Endodermal cell (in vitro differentiated cells): ENCODE measurements at regions not wholly inside any gene's neighbourhood (a gene's known extent, or its start where the extent isn't known, plus 50 kb on each side); places are given as distances from the start of the nearest gene placed in this dataset.

ENCODE experiments used
- DNase-seq: peaks from one replicate; pipeline ENCODE4 v3.0.0-alpha.2; 2017
- H3K27ac ChIP-seq: 2 replicates; pipeline ENCODE4 v1.5.1; 2013; ENCODE audit warnings: mild to moderate bottlenecking, low read depth, low read length, moderate library complexity
- H3K27me3 ChIP-seq: 2 replicates; pipeline ENCODE4 v1.6.1; 2013; ENCODE audit warnings: mild to moderate bottlenecking, low read length, moderate library complexity; ENCODE audit not compliant: insufficient read depth, control insufficient read depth, poor library complexity, severe bottlenecking
- H3K36me3 ChIP-seq: 2 replicates; pipeline ENCODE4 v1.7.0; 2013; ENCODE audit warnings: mild to moderate bottlenecking, low read length, moderate library complexity; ENCODE audit not compliant: control insufficient read depth, insufficient read depth
- H3K4me1 ChIP-seq: one replicate; pipeline ENCODE4 v1.7.0; 2013; ENCODE audit warnings: low read length; ENCODE audit not compliant: control insufficient read depth, insufficient read depth
- H3K4me3 ChIP-seq: 2 replicates; pipeline ENCODE4 v1.5.1; 2013; ENCODE audit warnings: mild to moderate bottlenecking, low read length, moderate library complexity
- H3K9ac ChIP-seq: 2 replicates; pipeline ENCODE4 v1.6.1; 2013; ENCODE audit warnings: mild to moderate bottlenecking, low read length, moderate library complexity; ENCODE audit not compliant: poor library complexity, severe bottlenecking; ENCODE audit errors: extremely low read depth
- H3K9me3 ChIP-seq: 2 replicates; pipeline ENCODE4 v1.6.1; 2013; ENCODE audit warnings: mild to moderate bottlenecking, low read length, moderate library complexity; ENCODE audit not compliant: control insufficient read depth
- H3K27ac Mint-ChIP-seq: 2 replicates; pipeline ENCODE4 v1.8.0; 2020; ENCODE audit warnings: mixed read lengths
- H3K27me3 Mint-ChIP-seq: 2 replicates; pipeline ENCODE4 v1.8.0; 2021; ENCODE audit warnings: mild to moderate bottlenecking, mixed read lengths; ENCODE audit not compliant: insufficient read depth
- H3K36me3 Mint-ChIP-seq: 2 replicates; pipeline ENCODE4 v1.8.0; 2020; ENCODE audit warnings: low read depth, mixed read lengths
- H3K4me1 Mint-ChIP-seq: 2 replicates; pipeline ENCODE4 v1.8.0; 2020; ENCODE audit warnings: mixed read lengths
- H3K4me3 Mint-ChIP-seq: 2 replicates; pipeline ENCODE4 v1.8.0; 2020; ENCODE audit warnings: mild to moderate bottlenecking, moderate library complexity, mixed read lengths
- H3K9me3 Mint-ChIP-seq: 2 replicates; pipeline ENCODE4 v1.8.0; 2020; ENCODE audit warnings: mild to moderate bottlenecking, mixed read lengths
- CTCF ChIP-seq: fragments of 200-600 bp; sonication (generic); conservative IDR thresholded peaks from 2 replicates; pipeline ENCODE4 v1.5.0; 2021; ENCODE audit warnings: antibody characterized with exemption, mild to moderate bottlenecking
- WGBS, 2 experiments: methylation state at CpG; one replicate each; pipeline versions ENCODE4 v1.1.5 to v1.1.7; 2013; ENCODE audit warnings: missing lambda C conversion rate in 2 of 2, mixed read lengths in 1 of 2; ENCODE audit not compliant: insufficient coverage in 1 of 2, insufficient read length in 1 of 2; 5-methylcytosine and 5-hydroxymethylcytosine counted together

- Mint-ChIP-seq H3K9me3 (no peaks in the 10 kb centered on the region), H3K27me3 (no peaks in the 10 kb centered on the region), H3K27ac (no peak overlapping the region), H3K4me1 (peaks cover 15% of the 10 kb centered on the region), H3K4me3 (no peak overlapping the region), H3K36me3 (no peaks in the 10 kb centered on the region)
- H3K36me3 ChIP-seq: no peaks in the 10 kb centered on the region
- DNase-seq: no peak
- no peaks in the 10 kb centered on the region for H3K9me3 ChIP-seq
- no peak overlapping the region for H3K4me3 ChIP-seq
- no peaks in the 10 kb centered on the region for H3K27me3 ChIP-seq
- no peak overlapping the region for H3K9ac ChIP-seq
- H3K27ac ChIP-seq: peak overlapping the region; percentile 12
- TF ChIP-seq CTCF: no peak
- WGBS, 2 experiments: 39 to 60% methylated on average over 3 of the region's 3 CpGs
- no peaks in the 10 kb centered on the region for H3K4me1 ChIP-seq
Measured at GRCh38 chr4:181688432-181688831, 554.8 kb upstream of the TENM3 start.

DNA sequence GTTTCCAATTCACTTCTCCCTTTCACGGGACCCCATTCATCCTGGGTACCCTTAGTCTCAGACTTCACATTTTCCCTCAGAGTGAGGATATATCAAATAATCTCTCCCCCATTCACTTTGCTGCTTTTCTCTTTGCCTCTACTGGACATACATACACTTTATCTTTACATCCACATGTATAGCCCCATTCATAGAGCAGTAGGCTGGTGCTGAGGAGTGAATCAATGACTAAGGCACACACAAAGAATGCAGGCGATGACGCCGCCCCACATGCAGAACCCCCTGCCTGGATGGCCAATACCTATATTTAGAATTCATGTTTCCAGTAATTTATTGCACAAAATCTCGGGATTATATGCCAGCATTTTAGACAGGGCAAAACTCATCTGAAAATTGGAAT, 554.3 kb upstream of the TENM3 start:
- no peak overlapping the region for H3K4me3 Mint-ChIP-seq

DNA sequence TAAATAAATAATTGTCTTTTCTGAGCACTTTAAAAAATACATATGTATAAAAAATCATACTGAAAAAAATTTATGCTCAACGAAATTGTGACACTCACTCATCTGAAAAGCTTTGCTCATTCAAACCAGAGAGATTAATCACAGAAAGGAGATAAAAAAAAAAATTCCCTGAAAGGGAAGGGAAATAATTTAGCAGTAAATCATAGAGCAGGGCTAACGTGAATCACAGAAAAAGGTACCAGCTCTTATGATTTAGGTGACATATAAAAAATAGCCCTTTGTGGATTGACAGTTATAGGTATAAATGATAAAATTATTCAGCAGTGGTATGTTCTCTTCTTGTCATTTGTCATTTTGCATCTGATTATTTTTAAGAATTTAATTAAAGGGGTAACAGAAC, 552.7 kb upstream of the TENM3 start:
- Mint-ChIP-seq H3K36me3 (no peaks in the 10 kb centered on the region), H3K4me1 (peaks cover 24% of the 10 kb centered on the region), H3K27ac (no peak overlapping the region), H3K4me3 (no peak overlapping the region), H3K9me3 (no peaks in the 10 kb centered on the region), H3K27me3 (no peaks in the 10 kb centered on the region)
- WGBS, 2 experiments: 91 to 100% methylated on average over 1 of the region's 2 CpGs
- no peak overlapping the region for H3K4me3 ChIP-seq
- H3K9ac ChIP-seq: no peak overlapping the region
- TF ChIP-seq CTCF: no peak
- no peak for DNase-seq
- H3K9me3 ChIP-seq: no peaks in the 10 kb centered on the region
- peaks cover 6% of the 10 kb centered on the region for H3K4me1 ChIP-seq
- H3K27ac ChIP-seq: no peak overlapping the region
- H3K36me3 ChIP-seq: no peaks in the 10 kb centered on the region
- no peaks in the 10 kb centered on the region for H3K27me3 ChIP-seq

More for the DNA sequence above, 554.3 kb upstream of the TENM3 start:
- H3K4me3 ChIP-seq: no peak overlapping the region
- H3K27me3 ChIP-seq: no peaks in the 10 kb centered on the region
- no peak for TF ChIP-seq CTCF
- no peaks in the 10 kb centered on the region for H3K36me3 ChIP-seq
- DNase-seq: no peak
- H3K9me3 Mint-ChIP-seq: no peaks in the 10 kb centered on the region
- H3K4me1 Mint-ChIP-seq: peaks cover 16% of the 10 kb centered on the region
- no peak overlapping the region for H3K9ac ChIP-seq
- H3K27me3 Mint-ChIP-seq: no peaks in the 10 kb centered on the region
- H3K27ac Mint-ChIP-seq: no peak overlapping the region
- no peaks in the 10 kb centered on the region for H3K4me1 ChIP-seq
- H3K9me3 ChIP-seq: no peaks in the 10 kb centered on the region
- peak overlapping the region; percentile 12 for H3K27ac ChIP-seq
- no peaks in the 10 kb centered on the region for H3K36me3 Mint-ChIP-seq
- 72 to 83% methylated on average over 5 of the region's 5 CpGs for WGBS, 2 experiments
